Right lobe of liver (tissue), 4 donors: ENCODE measurements at regions not wholly inside any gene's neighbourhood (a gene's known extent, or its start where the extent isn't known, plus 50 kb on each side); places are given as distances from the start of the nearest gene placed in this dataset.

Experiments used
- POLR2A ChIP-seq: fragments of 450-650 bp; IDR thresholded peaks from one replicate; pipeline ENCODE4 v1.6.1; 2017; ENCODE audit warnings: antibody characterized with exemption, mild to moderate bottlenecking
- TF ChIP-seq, protein P1 (sequence below), 4 donors: fragments of 200-600 bp in 3 of 4; fragments of 450-650 bp in 1 of 4; IDR thresholded peaks; one replicate each; pipeline versions ENCODE4 v1.5.1 to v1.8.0; 2016 to 2022; ENCODE audit warnings: antibody characterized with exemption in 4 of 4, mild to moderate bottlenecking in 2 of 4
- donor health status: DM: no; HTN: no; CAD: no.
- donor health status: DM: no; HTN: no; CAD: no.
- donor health status: DM: no; HTN: yes; CAD: no.

DNA sequence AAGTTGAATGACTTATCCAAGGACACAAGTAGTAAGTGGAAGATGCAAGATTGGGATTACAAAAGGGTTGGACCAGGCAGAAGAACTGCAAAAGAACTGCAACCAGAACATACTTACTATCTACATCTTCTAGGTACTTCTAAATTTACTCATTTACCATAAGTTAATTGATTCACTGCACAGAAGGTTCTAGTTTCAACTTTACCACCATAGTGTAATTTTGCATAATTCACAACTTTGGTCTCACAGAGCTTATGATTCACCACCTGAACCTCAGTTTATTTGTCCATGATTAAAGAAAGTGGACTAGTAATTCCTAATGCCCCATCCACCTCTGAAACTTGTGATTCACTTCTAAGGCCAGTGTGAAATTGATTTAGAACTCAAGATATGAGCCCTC lies 236.8 kb upstream of the UBE2E2 start:
- TF ChIP-seq, protein P1, sequence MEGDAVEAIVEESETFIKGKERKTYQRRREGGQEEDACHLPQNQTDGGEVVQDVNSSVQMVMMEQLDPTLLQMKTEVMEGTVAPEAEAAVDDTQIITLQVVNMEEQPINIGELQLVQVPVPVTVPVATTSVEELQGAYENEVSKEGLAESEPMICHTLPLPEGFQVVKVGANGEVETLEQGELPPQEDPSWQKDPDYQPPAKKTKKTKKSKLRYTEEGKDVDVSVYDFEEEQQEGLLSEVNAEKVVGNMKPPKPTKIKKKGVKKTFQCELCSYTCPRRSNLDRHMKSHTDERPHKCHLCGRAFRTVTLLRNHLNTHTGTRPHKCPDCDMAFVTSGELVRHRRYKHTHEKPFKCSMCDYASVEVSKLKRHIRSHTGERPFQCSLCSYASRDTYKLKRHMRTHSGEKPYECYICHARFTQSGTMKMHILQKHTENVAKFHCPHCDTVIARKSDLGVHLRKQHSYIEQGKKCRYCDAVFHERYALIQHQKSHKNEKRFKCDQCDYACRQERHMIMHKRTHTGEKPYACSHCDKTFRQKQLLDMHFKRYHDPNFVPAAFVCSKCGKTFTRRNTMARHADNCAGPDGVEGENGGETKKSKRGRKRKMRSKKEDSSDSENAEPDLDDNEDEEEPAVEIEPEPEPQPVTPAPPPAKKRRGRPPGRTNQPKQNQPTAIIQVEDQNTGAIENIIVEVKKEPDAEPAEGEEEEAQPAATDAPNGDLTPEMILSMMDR (IDR thresholded peaks at IDR 0.05) = no peak
- TF ChIP-seq POLR2A = no peak
